Naive B cell (primary cell): ENCODE measurements at regions not wholly inside any gene's neighbourhood (a gene's known extent, or its start where the extent isn't known, plus 50 kb on each side); places are given as distances from the start of the nearest gene placed in this dataset.
A peak's percentile ranks its signal among the peaks of the same experiment; 100 is the strongest.

Source experiments
- ATAC-seq, 2 donors: fragments of 150-1000 bp; cut with Tn5 transposase; 2 replicates each; pipeline ENCODE4 v1.10.0; 2021; ENCODE audit warnings: low read depth in 2 of 2, mild to moderate bottlenecking in 2 of 2, moderate library complexity in 2 of 2
- DNase-seq: peaks from one replicate; pipeline ENCODE4 v3.0.0; 2022
- H3K27ac Mint-ChIP-seq, 6 donors: one replicate each; pipeline ENCODE4 v1.8.0; 2020 to 2022; ENCODE audit warnings: mild to moderate bottlenecking in 6 of 6, mixed read lengths in 6 of 6, moderate library complexity in 5 of 6, inconsistent platforms in 2 of 6
- H3K27me3 Mint-ChIP-seq, 3 donors: one replicate each; pipeline ENCODE4 v1.8.0; 2021 to 2022; ENCODE audit warnings: mixed read lengths in 3 of 3, mild to moderate bottlenecking in 1 of 3
- H3K36me3 Mint-ChIP-seq, 2 donors: one replicate each; pipeline ENCODE4 v1.8.0; 2020 to 2022; ENCODE audit warnings: mixed read lengths in 2 of 2, inconsistent platforms in 1 of 2, mild to moderate bottlenecking in 1 of 2
- H3K4me1 Mint-ChIP-seq, 3 donors: one replicate each; pipeline ENCODE4 v1.8.0; 2020 to 2022; ENCODE audit warnings: mixed read lengths in 3 of 3, inconsistent platforms in 1 of 3, mild to moderate bottlenecking in 1 of 3, moderate library complexity in 1 of 3
- H3K4me3 Mint-ChIP-seq, 8 donors: one replicate each; pipeline ENCODE4 v1.8.0; 2020 to 2022; ENCODE audit warnings: mild to moderate bottlenecking in 8 of 8, mixed read lengths in 8 of 8, moderate library complexity in 8 of 8, inconsistent platforms in 2 of 8
- H3K9me3 Mint-ChIP-seq, 7 donors: one replicate each; pipeline ENCODE4 v1.8.0; 2020 to 2022; ENCODE audit warnings: mixed read lengths in 7 of 7, mild to moderate bottlenecking in 5 of 7, inconsistent platforms in 2 of 7, moderate library complexity in 1 of 7

- DNase-seq (no peak), ATAC-seq (no peak)
- Mint-ChIP-seq H3K4me1 (no peaks in the 10 kb centered on the region), H3K9me3 (peaks cover 0 to 19% (median 7%) of the 10 kb centered on the region in 7 donors), H3K27me3 (no peaks in the 10 kb centered on the region), H3K36me3 (peaks cover 0 to 3% of the 10 kb centered on the region in 2 donors), H3K27ac (no peak overlapping the region), H3K4me3 (no peak overlapping the region)
Observed at GRCh38 chrX:26050099-26050498, 88.0 kb upstream of the MAGEB18 start.

- Mint-ChIP-seq H3K27ac (no peak overlapping the region), H3K36me3 (no peaks in the 10 kb centered on the region), H3K4me1 (no peaks in the 10 kb centered on the region), H3K27me3 (no peaks in the 10 kb centered on the region), H3K9me3 (peaks cover 1 to 10% (median 5%) of the 10 kb centered on the region in 7 donors), H3K4me3 (no peak overlapping the region)
- ATAC-seq (no peak), DNase-seq (no peak)
Observed at GRCh38 chrX:26070882-26071281, 67.3 kb upstream of the MAGEB18 start.

GRCh38 chrX:26071618-26072017, 66.5 kb upstream of the MAGEB18 start:
- Mint-ChIP-seq H3K27ac (peak overlapping the region in 1 of 6 donors; percentile 49), H3K9me3 (peaks cover 1 to 10% (median 5%) of the 10 kb centered on the region in 7 donors), H3K27me3 (no peaks in the 10 kb centered on the region), H3K4me3 (no peak overlapping the region), H3K36me3 (no peaks in the 10 kb centered on the region), H3K4me1 (no peaks in the 10 kb centered on the region)
- no peak for ATAC-seq
- no peak for DNase-seq

- Mint-ChIP-seq H3K9me3 (peaks cover 0 to 4% (median 0%) of the 10 kb centered on the region in 7 donors), H3K36me3 (no peaks in the 10 kb centered on the region), H3K4me1 (no peaks in the 10 kb centered on the region), H3K27me3 (no peaks in the 10 kb centered on the region), H3K27ac (no peak overlapping the region), H3K4me3 (no peak overlapping the region)
- no peak for ATAC-seq
- DNase-seq = no peak
Observed at GRCh38 chrX:26083093-26083492, 55.0 kb upstream of the MAGEB18 start.
